ENCODE measurements at regions not wholly inside any gene's neighbourhood (a gene's known extent, or its start where the extent isn't known, plus 50 kb on each side); places are given as distances from the start of the nearest gene placed in this dataset.

- no peak for TF ChIP-seq MYC (IDR thresholded peaks at IDR 0.05; ENCODE audit: low read depth, low read length)
- no peak for TF ChIP-seq JUN (IDR thresholded peaks at IDR 0.05; ENCODE audit: borderline replicate concordance, insufficient read depth, insufficient read length, low read depth)
- no peak for TF ChIP-seq FOS (IDR thresholded peaks at IDR 0.05; ENCODE audit: borderline replicate concordance, insufficient read depth, low read length)
- no peak for TF ChIP-seq POLR2A (IDR thresholded peaks at IDR 0.05; ENCODE audit: low read depth, low read length)
- TF ChIP-seq POLR2AphosphoS5 (IDR thresholded peaks at IDR 0.05; ENCODE audit: insufficient read depth, low read depth, low read length): no peak
- TF ChIP-seq EZH2 (IDR thresholded peaks at IDR 0.05; ENCODE audit: borderline replicate concordance, low read depth, low read length, severe bottlenecking): no peak
- no peak for TF ChIP-seq CTCF (IDR thresholded peaks at IDR 0.05; ENCODE audit: extremely low read depth in 1 of 2, insufficient read depth in 1 of 2, low read depth in 1 of 2, low read length in 2 of 2)
- no peak for TF ChIP-seq GATA2 (IDR thresholded peaks at IDR 0.05; ENCODE audit: insufficient read depth, insufficient read length, low read depth, low read length)
- TF ChIP-seq MAX (IDR thresholded peaks at IDR 0.05; ENCODE audit: insufficient read depth, insufficient read length): no peak
- dilution Hi-C loops (cut with MboI; ENCODE audit: extremely low pct_ligation_motif_present, low sequenced_read_pairs): no loop called here
- Histone ChIP-seq H3K9ac (replicated peaks; ENCODE audit: extremely low read depth, insufficient read depth, low read length) (no peak overlapping the region), H3K4me2 (ENCODE audit: insufficient read depth, low read length) (no peak overlapping the region), H2AFZ (ENCODE audit: low read depth, low read length) (no peak overlapping the region), H3K36me3 (ENCODE audit: control insufficient read depth in 2 of 2, extremely low read depth in 1 of 2, insufficient read depth in 2 of 2, low read length in 2 of 2) (no peaks in the 10 kb centered on the region), H3K79me2 (ENCODE audit: control insufficient read depth, insufficient read depth, low read length) (no peaks in the 10 kb centered on the region), H3K9me3 (replicated peaks; ENCODE audit: control insufficient read depth, insufficient read depth, low read length) (no peaks in the 10 kb centered on the region), H3K4me1 (ENCODE audit: control insufficient read depth, extremely low read depth, insufficient read depth, low read length) (no peaks in the 10 kb centered on the region), H3K27me3 (ENCODE audit: control insufficient read depth in 2 of 2, insufficient read depth in 2 of 2, low read length in 2 of 2) (peaks cover 2 to 5% of the 10 kb centered on the region in 2 experiments), H3K4me3 (replicated peaks in 1 of 3; ENCODE audit: insufficient read depth in 1 of 3, low read depth in 1 of 3, low read length in 3 of 3) (no peak overlapping the region), H3K27ac (ENCODE audit: insufficient read depth, low read depth, low read length) (no peak overlapping the region), H3K9me1 (replicated peaks; ENCODE audit: control insufficient read depth, extremely low read depth, insufficient read depth, low read length) (no peaks in the 10 kb centered on the region), H4K20me1 (replicated peaks; ENCODE audit: control insufficient read depth, extremely low read depth, insufficient read depth, low read length) (no peaks in the 10 kb centered on the region)
- DNase-seq (ENCODE audit: low read depth, low spot score) (no peak), FAIRE-seq (no peak)
- ChIA-PET POLR2A (no interaction called here), CTCF (no interaction called here)
- intact Hi-C loops (cut with micrococcal nuclease): no loop called here
- BruUV-seq (replicated peaks): no TSS peak
These were observed 415.5 kb downstream of the MEIS1 start for GRCh38 chr2:66850376-66850775.

Measured in endothelial cell of umbilical vein (primary cell).